GM12872 (cell line): ENCODE measurements at regions not wholly inside any gene's neighbourhood (a gene's known extent, or its start where the extent isn't known, plus 50 kb on each side); places are given as distances from the start of the nearest gene placed in this dataset.

Experiments used
- TF ChIP-seq, protein P1 (sequence below): IDR thresholded peaks from 3 replicates; pipeline ENCODE4 v1.5.1; 2011; ENCODE audit warnings: low read depth, mild to moderate bottlenecking, low read length, moderate library complexity; ENCODE audit not compliant: insufficient read depth

GRCh38 chr3:84567796-84568195 is 391.0 kb upstream of the CADM2 start:
- TF ChIP-seq, protein P1, sequence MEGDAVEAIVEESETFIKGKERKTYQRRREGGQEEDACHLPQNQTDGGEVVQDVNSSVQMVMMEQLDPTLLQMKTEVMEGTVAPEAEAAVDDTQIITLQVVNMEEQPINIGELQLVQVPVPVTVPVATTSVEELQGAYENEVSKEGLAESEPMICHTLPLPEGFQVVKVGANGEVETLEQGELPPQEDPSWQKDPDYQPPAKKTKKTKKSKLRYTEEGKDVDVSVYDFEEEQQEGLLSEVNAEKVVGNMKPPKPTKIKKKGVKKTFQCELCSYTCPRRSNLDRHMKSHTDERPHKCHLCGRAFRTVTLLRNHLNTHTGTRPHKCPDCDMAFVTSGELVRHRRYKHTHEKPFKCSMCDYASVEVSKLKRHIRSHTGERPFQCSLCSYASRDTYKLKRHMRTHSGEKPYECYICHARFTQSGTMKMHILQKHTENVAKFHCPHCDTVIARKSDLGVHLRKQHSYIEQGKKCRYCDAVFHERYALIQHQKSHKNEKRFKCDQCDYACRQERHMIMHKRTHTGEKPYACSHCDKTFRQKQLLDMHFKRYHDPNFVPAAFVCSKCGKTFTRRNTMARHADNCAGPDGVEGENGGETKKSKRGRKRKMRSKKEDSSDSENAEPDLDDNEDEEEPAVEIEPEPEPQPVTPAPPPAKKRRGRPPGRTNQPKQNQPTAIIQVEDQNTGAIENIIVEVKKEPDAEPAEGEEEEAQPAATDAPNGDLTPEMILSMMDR, result no peak

DNA sequence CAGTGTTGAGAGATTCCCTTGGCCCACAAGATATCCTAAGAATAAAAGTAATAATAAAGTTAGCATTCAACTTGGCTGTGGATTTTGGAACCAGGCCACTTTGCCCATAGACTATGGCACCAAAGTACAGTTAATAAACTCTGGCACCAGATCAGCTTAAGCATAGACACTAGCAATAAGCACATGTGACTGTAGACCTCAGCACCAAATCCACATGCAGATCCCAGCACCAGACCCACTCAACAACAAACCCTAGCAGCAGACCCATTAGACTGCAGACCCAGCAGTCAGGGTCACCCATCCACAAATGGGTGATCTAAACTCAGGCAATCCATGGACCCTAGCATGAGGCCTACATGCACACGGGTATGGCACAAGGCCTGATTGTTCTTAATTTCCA is 384.8 kb upstream of the CADM2 start:
- TF ChIP-seq, protein P1, result no peak

GRCh38 chr3:84586427-84586826 is 372.4 kb upstream of the CADM2 start:
- TF ChIP-seq, protein P1, result no peak

GRCh38 chr3:84600703-84601225 is 358.0 kb upstream of the CADM2 start:
- TF ChIP-seq, protein P1, result no peak

DNA sequence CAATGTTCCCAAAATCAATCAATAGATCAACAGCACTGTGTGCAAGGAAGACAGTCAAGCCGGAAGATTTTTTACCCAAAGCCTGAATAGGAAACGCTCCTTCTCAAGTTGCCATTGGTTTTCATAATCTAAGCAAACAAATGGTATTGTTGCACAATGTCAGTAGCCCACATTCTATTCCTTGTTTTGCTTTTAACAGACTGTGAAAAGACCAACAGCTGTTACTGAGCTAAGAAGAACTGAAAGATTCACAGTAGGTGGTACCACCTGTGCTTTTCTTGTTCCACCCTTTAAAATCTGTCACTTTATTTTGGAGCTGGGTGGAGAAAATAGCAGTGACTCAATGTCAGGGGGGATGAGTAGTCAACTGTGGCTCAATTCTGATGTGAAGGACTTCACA is 357.5 kb upstream of the CADM2 start:
- TF ChIP-seq, protein P1, result no peak

DNA sequence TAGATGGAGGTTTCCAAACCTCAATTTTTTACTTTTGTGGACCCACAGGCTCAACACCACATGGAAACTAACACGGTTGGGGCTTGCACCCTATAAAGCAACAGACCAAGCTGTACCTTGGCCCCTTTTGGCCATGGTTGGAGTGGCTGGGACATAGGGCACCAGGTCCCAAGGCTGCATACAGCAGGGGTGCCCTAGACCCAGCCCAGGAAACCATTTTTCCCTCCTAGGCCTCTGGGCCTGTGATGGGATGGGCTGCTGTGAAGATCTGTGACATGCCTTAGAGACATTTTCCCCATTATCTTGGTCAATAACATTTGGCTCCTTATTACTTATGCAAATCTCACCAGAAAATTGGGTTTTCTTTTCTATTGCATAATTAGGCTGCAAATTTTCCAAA is 337.0 kb upstream of the CADM2 start:
- TF ChIP-seq, protein P1, result no peak

DNA sequence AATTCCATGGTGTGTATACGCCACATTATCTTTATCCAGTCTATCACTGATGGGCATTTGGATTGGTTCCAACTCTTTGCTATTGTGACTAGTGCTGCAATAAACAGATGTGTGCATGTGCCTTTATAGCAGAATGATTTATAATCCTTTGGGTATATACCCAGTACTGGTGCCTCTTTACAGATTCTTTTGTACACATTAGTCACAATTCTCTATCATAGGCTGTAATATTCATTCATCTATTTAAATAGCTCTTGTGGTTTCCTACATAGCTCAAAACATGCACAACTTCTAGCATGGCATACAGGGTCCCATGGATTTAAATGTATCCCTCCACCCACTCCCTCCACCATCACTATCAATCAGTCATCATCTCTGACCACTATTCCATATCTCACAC is 324.1 kb upstream of the CADM2 start:
- TF ChIP-seq, protein P1, result no peak
